IPS-NIHi11 (cell line): ENCODE measurements at regions not wholly inside any gene's neighbourhood (a gene's known extent, or its start where the extent isn't known, plus 50 kb on each side); places are given as distances from the start of the nearest gene placed in this dataset.
A peak's percentile ranks its signal among the peaks of the same experiment; 100 is the strongest.

Experiments used
- DNase-seq: peaks from one replicate; pipeline ENCODE4 v3.0.0; 2012; ENCODE audit warnings: mixed read lengths, low spot score

DNA sequence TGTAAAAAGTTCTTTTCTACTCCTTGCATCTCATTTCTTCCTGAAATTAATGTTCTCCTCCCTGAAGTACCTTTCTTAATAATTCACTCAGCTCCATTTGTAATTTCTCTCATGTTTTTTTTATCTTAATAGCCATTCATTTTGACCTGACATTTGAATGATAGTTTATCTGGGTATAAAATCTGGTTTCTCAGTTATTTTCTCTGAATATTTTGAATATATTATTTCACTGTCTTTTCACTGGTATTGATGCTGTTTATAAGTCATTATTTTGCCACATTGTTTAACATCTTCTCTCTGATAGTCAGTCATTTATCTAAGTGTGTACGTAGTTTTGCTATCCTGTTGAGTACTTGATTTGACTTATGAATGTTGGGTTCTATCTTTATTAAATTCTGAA, 68.8 kb upstream of the ARHGAP18 start:
- no peak for DNase-seq

DNA sequence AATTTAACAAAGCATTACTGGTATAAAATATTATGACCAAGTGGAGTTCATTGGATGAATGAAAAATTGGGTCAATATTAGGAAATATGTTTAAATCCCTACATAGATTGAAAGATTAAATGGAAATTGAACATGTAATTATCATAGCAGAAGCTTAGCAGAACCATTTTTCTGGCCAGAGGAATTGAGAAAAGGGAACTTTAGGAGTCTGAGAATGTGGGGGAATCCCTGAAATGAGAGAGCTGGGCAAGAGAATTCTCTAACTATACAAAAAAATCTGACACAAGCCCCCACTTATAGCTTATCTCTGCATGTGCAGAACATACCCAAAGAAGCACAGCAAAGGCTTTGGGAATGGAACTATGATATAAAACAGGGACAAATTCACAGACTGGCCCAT, 67.4 kb upstream of the ARHGAP18 start:
- DNase-seq: no peak

DNA sequence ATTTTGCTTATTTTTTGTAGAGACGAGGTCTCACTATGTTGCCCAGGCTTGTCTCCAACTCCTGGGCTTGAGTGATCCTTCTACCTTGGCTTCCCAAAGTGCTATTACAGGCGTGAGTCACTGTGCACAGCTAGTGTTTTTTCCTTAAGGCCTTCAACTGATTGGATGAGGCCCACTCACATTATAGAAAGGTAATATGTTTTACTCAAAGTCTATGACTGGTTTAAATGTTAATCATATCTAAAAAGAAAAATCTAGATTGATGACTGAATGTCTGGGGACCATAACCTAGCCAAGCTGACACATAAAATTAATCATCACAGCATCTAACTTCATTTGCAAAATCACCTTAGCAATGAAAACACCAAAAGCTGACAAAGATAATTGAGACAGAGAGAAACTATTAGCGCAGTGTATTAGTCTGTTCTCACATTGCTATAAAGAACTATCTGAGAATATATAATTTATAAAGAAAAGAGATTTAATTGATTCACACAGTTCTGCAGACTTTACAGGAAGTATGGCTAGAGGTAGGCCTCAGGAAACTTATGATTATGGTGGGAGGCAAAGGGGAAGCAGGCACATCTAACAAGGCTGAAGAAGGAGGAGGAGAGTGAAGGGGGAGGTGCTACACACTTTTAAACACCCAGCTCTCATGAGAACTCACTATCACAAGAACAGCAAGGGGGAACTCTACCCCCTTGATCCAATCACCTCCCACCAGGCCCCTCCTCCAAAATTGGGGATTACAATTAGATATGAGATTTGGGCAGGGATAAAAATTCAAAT, 66.8 kb upstream of the ARHGAP18 start:
- no peak for DNase-seq

DNA sequence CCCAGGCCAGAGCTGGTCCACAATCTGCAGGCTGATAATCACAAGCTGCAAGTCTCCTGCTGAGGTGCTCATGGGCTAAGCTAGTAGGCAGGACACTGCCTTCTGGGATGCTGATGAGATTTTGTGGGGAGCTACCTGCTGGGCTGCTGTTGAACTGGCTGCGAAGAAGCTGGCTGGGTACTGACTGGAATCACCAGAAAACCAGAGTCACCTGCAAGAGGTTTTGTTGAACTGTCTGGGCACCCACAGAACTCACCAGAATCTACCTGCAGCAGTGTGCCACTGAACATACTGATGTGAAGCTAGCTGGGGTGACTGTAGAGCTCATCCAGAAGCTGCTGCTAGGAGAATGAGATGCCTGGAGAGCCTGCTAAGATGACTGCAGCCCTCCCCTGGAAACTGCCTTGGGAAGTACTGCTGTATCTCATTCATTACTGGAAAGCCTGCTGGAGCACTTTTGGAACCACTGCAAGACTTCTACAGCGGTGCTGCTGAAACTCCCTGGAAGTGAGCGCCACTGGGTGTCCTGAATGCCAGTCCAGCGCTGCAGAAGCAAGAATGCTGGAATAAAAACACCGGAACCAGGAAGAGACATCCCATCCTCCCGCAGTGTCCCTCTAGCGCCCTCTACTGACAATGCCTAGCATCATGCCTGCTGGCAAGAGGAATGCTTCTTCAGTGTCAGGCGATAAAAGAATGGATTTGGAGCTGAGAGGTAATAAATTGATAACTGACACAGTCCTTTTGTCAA, 64.9 kb upstream of the ARHGAP18 start:
- DNase-seq: peak; percentile 77

DNA sequence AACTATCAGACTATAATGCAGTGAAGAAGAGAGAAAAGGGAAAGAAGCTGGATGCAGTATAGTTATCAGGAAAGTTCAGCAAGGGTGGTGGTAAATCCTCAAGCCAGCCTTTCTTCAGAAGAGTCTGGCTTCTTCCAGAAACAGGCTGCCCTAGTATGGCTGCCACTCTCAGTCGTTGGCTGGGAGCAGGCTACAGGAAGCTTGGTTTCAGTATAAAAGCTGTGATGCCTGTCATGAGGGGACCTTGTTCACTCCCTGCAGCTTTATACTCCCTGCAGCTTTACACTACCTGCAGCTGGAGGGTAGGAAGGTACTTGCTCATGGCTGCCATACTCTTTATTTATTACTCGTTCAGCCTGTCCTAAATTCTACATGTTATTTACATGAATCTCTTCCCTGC, 63.3 kb upstream of the ARHGAP18 start:
- no peak for DNase-seq

DNA sequence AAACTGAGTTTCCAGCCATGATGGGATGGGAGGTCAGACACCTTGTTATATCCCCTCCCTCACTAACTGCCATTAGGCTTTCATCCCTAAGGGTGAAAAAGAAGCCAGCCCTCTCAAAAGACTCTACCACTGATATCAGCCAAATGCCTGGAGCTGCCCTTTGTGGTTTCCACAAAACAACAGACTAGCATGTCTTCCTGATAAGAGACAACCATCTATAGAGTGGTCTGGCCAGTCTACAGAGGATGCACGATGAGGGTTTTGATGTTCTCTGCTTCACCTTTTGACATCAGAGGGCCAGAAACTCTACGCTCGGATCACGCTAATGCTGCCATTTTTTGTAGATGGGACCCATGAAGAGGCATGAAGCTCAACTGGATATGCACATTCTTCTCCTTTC, 61.7 kb upstream of the ARHGAP18 start:
- no peak for DNase-seq

DNA sequence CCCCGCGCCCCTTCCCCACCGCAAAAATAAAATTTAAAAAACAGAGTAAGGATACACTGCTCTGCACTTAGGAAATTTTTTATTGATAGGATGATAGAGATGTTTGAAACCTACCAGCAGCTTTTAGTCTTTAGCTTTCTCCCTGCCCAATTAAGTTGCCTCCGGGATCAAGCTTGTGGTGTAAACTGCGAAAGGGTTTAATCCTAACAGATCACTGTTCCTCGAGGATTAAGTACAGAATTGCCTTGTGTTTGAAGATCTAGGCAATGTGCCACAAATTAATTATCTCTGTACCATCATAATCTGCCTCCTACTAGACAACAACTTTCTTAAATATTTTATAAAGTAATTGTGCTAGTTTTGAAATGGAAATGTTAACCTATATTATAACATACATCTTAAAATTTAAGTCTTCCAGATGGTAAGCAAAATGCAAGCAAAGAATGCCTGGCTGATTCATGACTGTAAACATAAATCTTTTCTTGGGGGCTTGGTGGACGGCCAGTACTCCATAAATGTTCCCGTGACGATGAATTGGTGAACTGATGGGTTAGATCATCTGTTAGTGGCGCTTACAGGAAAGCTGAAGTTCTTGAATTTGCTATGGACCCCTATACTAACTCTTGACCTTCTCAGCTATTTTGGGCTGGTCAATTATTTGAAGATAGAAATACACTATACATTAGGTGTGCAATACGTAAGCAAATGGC, 58.0 kb upstream of the ARHGAP18 start:
- no peak for DNase-seq

DNA sequence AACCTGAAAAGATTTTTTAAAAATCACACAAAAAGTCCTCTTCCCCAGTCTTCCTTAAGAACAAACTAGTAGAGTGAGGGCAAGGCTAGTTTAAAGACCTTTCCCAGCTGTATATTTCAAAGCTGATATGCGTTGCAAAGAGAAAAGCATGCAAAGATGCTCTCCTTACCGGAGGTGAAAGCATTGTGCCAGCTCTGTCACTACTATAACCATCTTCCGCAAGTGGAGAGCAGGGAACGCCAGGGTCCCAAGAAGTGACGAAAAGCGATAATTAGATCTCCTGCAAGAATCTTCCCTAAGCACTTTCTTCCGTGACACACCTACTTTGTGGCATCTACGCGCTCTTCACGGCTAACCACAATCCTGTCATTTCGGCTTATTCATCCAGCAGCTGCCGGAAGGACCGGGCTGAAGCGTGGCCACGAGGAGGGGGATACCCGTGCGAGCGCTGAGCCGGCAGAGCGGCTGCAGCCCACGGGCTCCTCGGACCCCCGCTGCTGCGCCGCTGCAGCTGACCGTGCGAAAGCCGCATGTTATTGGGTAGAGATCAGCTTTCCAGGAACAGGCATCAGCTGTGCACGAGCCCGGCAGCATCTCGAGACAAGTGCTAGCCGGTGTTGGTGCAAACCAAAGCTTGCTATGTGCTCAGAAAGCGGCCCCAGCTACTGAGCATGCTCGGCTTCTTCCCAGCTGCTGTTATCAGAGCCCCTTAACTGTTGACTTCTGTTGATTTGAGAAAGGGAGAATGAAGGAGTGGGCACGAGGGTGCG, 57.2 kb upstream of the ARHGAP18 start:
- DNase-seq: peak; percentile 65

DNA sequence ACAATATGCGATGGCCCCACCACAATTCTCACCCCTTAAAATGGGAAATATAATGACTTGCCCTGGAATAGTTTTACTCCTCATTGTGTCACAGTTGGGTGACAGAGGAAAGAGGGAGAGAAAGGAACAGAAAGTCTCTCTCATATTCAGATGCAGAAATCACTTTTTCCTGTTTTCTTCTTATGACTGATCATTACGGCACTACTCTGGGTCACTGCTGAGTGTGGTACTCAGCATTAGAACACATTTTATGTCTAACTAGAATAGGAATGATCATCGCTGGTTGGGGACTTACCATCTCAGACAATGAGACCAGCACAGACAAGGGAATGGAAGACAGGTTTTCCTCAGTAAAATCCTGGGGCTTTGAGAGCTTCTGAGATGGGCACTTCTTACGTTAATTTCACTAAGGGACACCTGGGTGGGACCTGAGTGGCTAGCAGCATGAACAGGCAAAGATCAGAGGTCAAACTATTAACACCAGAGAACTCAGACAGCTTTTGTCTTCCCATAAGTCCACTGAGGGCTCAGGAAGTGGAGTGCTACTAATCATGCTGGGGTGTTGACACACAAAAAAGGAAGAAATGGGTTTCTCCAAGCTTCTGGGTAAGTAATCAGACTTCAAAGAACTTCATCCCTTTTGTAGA, 54.9 kb upstream of the ARHGAP18 start:
- no peak for DNase-seq

DNA sequence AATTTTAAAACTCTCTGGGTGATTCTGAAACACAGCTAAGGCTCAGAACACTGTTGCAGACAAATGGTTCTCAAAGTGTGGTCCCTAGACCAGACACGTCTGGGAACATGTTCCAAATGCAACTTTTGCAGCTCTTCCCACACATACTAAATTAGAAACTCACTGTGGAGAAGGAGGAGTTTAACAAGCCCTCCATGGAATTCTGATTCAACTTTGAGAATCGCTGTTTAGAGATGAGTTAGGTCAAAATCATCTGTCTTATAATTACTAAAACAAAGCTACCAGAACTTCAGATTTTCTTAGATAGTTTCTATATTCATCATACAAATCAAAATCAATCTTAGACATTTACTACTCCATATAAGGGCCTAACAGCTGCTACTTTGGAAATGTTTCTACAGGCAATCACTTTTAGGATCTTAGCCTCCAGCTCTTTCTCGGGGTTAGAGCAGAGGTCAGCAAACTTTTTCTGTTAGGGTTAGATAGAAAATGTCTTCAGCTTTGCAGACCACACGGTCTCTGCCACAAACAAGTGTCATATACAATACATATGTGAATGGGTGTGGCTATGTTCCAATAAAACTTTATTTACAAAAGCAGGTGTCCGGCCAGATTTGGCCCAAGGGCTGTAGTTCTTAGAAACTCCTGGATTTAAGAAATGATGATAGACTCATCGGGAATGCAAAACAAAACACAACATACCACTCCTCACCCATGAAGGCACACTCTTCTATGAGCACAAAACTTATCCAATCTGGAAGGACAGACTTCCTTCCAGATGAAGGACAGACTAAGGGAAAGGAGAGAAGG, 50.0 kb upstream of the ARHGAP18 start:
- no peak for DNase-seq
